ENCODE measurements at regions not wholly inside any gene's neighbourhood (a gene's known extent, or its start where the extent isn't known, plus 50 kb on each side); places are given as distances from the start of the nearest gene placed in this dataset.

- DNase-seq (ENCODE audit: low spot score), result no peak
- H3K27ac ChIP-seq, result no peak overlapping the region
- TF ChIP-seq CTCF (conservative IDR thresholded peaks at IDR 0.05; ENCODE audit: low read depth), result no peak
- ChIA-PET CTCF (no interaction called here), POLR2A (ENCODE audit: low non-redundant PET) (no interaction called here)
Observed at GRCh38 chr13:56283262-56283828, 857.4 kb upstream of the PRR20A start.

GRCh38 chr13:56299650-56300049 is 841.1 kb upstream of the PRR20A start:
- no peak overlapping the region for H3K27ac ChIP-seq
- DNase-seq (ENCODE audit: low spot score), result no peak
- CTCF ChIA-PET, result no interaction called here
- no peak for TF ChIP-seq CTCF (conservative IDR thresholded peaks at IDR 0.05; ENCODE audit: low read depth)
- POLR2A ChIA-PET (ENCODE audit: low non-redundant PET), result no interaction called here

GRCh38 chr13:56314765-56315164 is 826.0 kb upstream of the PRR20A start:
- DNase-seq (ENCODE audit: low spot score), result no peak
- no peak overlapping the region for H3K27ac ChIP-seq
- no peak for TF ChIP-seq CTCF (conservative IDR thresholded peaks at IDR 0.05; ENCODE audit: low read depth)
- ChIA-PET POLR2A (ENCODE audit: low non-redundant PET) (no interaction called here), CTCF (no interaction called here)

DNA sequence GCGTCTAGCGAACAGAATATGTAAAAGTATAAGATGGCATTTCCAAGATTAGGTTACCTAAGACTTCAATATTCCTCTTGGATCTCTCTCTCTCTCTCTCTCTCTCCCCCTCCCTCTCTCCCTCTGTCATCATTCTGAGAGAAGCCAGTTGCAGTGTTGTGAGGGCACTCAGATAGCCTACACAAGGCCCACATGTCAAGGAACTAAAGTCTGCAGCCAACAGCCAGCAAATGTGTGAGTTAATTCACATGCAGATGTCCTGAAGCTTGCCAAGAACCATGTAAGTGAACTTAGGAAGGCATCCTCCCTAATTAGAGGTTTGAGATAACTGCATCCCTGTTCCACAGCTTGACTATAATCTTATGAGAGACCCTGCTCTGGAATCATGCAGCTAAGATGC is 822.9 kb upstream of the PRR20A start:
- DNase-seq (ENCODE audit: low spot score), result no peak
- ChIA-PET CTCF (interaction anchor here (1.0 kb wide), 1 partner anchor 119 kb away, joined by 3 read pairs; no protein-coding TSS in a partner anchor), POLR2A (ENCODE audit: low non-redundant PET) (no interaction called here)
- no peak for TF ChIP-seq CTCF (conservative IDR thresholded peaks at IDR 0.05; ENCODE audit: low read depth)
- no peak overlapping the region for H3K27ac ChIP-seq

DNA sequence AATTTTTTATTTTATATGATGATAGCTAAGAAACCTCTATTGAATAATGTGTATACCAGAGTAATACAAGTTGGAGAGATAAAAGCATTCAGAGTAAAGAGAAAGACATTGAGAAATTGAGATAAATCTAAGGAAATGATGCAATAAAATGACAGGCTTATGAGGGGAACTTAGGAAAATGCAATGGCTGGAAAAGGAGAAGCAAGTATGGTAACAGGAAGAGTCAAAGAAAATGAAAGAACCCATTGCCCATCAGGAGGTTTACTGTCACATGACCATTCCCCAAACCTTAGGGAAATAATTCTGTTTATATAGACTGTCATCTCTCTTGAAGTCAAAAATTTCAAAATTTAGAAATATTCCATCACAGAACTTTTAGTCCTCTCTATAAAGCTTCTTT is 808.0 kb upstream of the PRR20A start:
- ChIA-PET CTCF (no interaction called here), POLR2A (ENCODE audit: low non-redundant PET) (no interaction called here)
- TF ChIP-seq CTCF (conservative IDR thresholded peaks at IDR 0.05; ENCODE audit: low read depth), result no peak

DNA sequence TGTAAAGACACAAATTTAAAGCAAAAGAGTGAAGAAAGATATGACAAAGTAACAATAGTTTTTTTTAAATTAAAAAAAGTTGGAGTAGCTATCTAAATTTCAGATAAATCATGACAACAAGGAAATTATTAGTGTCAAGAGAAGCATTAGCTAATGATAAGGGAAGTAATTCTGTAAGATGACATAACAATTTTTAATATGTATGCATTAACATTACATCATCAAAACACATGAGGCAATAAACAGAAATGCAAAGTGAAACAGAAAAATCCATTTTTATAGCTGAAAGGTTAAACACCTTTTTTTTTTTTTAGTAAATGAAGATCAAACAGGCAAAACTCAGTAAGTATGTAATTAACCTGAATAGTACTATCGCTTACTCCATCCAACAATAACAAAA is 804.9 kb upstream of the PRR20A start:
- POLR2A ChIA-PET (ENCODE audit: low non-redundant PET), result no interaction called here
- CTCF ChIA-PET, result interaction anchor here (0.5 to 0.8 kb wide), 3 partner anchors 221 to 1283 kb away, joined by 3 to 5 read pairs (median 3); no protein-coding TSS in a partner anchor
- DNase-seq (ENCODE audit: low spot score), result no peak
- no peak for TF ChIP-seq CTCF (conservative IDR thresholded peaks at IDR 0.05; ENCODE audit: low read depth)
- no peak overlapping the region for H3K27ac ChIP-seq

More for the DNA sequence above, 808.0 kb upstream of the PRR20A start:
- no peak for DNase-seq (ENCODE audit: low spot score)
- no peak overlapping the region for H3K27ac ChIP-seq

Measured in RWPE1 (cell line).